Calu3 (cell line): ENCODE measurements at regions not wholly inside any gene's neighbourhood (a gene's known extent, or its start where the extent isn't known, plus 50 kb on each side); places are given as distances from the start of the nearest gene placed in this dataset.

Source experiments
- BruUV-seq: library from RNA; stranded (reverse); fragments of 400-500 nt; replicated peaks from 2 replicates; lab custom pipeline; 2021; lab: Mats Ljungman, UMichigan
- CTCF ChIA-PET: fragments of 300-600 bp; sonication (Branson Sonifier 250); formaldehyde crosslinking; loops from one replicate; lab custom pipeline; 2022; ENCODE audit warnings: antibody characterized with exemption; lab: Charles Lee
- DNase-seq: peaks from one replicate; pipeline ENCODE4 v3.0.0; 2022
- H3K27ac Mint-ChIP-seq: one replicate; pipeline ENCODE4 v1.8.0; 2022; ENCODE audit warnings: mixed read lengths; ENCODE audit not compliant: unreplicated experiment
- H3K27me3 Mint-ChIP-seq: one replicate; pipeline ENCODE4 v1.8.0; 2022; ENCODE audit warnings: mixed read lengths; ENCODE audit not compliant: unreplicated experiment
- H3K36me3 Mint-ChIP-seq: one replicate; pipeline ENCODE4 v1.8.0; 2022; ENCODE audit warnings: mild to moderate bottlenecking, moderate library complexity, mixed read lengths; ENCODE audit not compliant: insufficient read depth, unreplicated experiment
- H3K4me1 Mint-ChIP-seq: one replicate; pipeline ENCODE4 v1.8.0; 2022; ENCODE audit warnings: mild to moderate bottlenecking, low read depth, mixed read lengths; ENCODE audit not compliant: unreplicated experiment
- H3K4me3 Mint-ChIP-seq: one replicate; pipeline ENCODE4 v1.8.0; 2022; ENCODE audit warnings: mild to moderate bottlenecking, low read depth, moderate library complexity, mixed read lengths; ENCODE audit not compliant: unreplicated experiment
- H3K9me3 Mint-ChIP-seq: one replicate; pipeline ENCODE4 v1.8.0; 2022; ENCODE audit warnings: low read depth, mixed read lengths; ENCODE audit not compliant: unreplicated experiment
- CTCF ChIP-seq: fragments of 200-600 bp; IDR thresholded peaks from one replicate; pipeline ENCODE4 v1.8.0; 2022; ENCODE audit warnings: antibody characterized with exemption; ENCODE audit not compliant: unreplicated experiment
- intact Hi-C: fragments of 100-400 bp; cut with micrococcal nuclease; formaldehyde crosslinking; loops from one replicate; pipeline ENCODE4 v1.10.0; 2022; ENCODE audit not compliant: unreplicated experiment

DNA sequence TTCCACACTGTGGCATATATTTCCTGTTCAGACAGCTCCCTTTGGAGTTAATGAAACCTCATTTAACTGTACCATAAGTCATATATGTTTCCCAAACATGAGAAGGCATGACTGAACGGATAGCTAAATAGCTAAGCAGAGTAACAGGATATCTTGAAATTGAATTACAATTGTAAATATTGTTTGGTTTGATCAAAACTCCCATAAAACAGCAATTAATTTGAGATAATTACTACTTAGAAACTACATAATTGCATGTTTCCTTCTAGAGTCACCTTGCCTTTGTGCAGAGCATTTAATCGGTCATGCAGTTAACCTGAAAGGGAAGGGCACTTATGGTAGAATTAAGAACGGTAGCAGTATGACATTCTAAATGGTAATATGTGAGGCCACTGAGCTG, 179.0 kb upstream of the MAP3K7 start:
- intact Hi-C loops = no loop called here
- Mint-ChIP-seq H3K27me3 (no peaks in the 10 kb centered on the region), H3K27ac (no peak overlapping the region), H3K4me1 (no peaks in the 10 kb centered on the region), H3K9me3 (no peaks in the 10 kb centered on the region), H3K36me3 (no peaks in the 10 kb centered on the region), H3K4me3 (no peak overlapping the region)
- no peak for TF ChIP-seq CTCF
- no TSS peak for BruUV-seq
- CTCF ChIA-PET = no interaction called here
- no peak for DNase-seq

DNA sequence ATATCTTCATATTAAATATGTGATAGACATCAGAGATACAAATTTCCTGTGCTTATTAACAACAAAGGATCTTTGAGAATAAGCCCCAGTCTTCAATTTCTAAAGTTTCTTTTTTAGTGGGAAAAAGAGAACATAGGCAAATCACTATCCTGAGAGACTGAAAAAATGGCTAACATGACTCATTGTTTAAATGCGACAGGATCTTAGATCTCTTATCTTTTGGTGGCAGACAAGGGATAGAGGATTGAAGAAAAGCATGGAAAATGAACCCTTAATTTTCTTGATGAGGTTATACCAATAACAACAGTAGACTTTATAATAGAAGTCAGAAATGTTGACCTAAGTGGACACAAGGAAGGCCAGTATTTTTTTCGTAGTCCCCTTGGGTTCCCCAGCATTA, 178.6 kb upstream of the MAP3K7 start:
- no peak for TF ChIP-seq CTCF
- no peaks in the 10 kb centered on the region for H3K4me1 Mint-ChIP-seq
- H3K36me3 Mint-ChIP-seq = no peaks in the 10 kb centered on the region
- H3K4me3 Mint-ChIP-seq = no peak overlapping the region
- H3K27me3 Mint-ChIP-seq = no peaks in the 10 kb centered on the region
- no TSS peak for BruUV-seq
- no peak for DNase-seq
- H3K9me3 Mint-ChIP-seq = no peaks in the 10 kb centered on the region
- CTCF ChIA-PET = no interaction called here
- H3K27ac Mint-ChIP-seq = no peak overlapping the region
- intact Hi-C loops = no loop called here

DNA sequence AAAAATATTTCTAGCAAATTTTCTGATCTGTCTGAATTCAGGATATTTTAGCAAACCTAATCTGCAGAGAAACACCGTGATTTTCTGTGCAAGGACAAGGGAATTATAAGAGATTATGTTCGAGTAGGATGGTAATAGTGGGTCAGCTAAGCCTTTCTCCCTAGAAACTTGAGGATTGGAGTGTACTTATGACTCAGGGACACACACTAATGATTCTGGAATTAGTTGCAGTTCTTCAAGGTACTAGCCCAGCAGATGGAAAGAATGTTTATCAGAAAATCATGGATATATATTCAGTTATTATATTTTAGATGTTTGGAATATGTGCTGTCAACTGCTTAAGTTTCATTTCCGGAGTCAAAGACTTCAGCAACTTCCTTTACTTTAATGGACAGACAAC, 177.1 kb upstream of the MAP3K7 start:
- intact Hi-C loops = no loop called here
- Mint-ChIP-seq H3K27ac (no peak overlapping the region), H3K36me3 (no peaks in the 10 kb centered on the region), H3K9me3 (no peaks in the 10 kb centered on the region), H3K27me3 (no peaks in the 10 kb centered on the region), H3K4me1 (no peaks in the 10 kb centered on the region), H3K4me3 (no peak overlapping the region)
- CTCF ChIA-PET = no interaction called here
- no peak for DNase-seq
- no peak for TF ChIP-seq CTCF
- no TSS peak for BruUV-seq

- no peaks in the 10 kb centered on the region for H3K27me3 Mint-ChIP-seq
- BruUV-seq = no TSS peak
- H3K4me3 Mint-ChIP-seq = no peak overlapping the region
- no peaks in the 10 kb centered on the region for H3K4me1 Mint-ChIP-seq
- no peaks in the 10 kb centered on the region for H3K36me3 Mint-ChIP-seq
- CTCF ChIA-PET = no interaction called here
- TF ChIP-seq CTCF = no peak
- H3K27ac Mint-ChIP-seq = no peak overlapping the region
- intact Hi-C loops = no loop called here
- no peak for DNase-seq
- H3K9me3 Mint-ChIP-seq = no peaks in the 10 kb centered on the region
Measured at GRCh38 chr6:90759664-90760063, 172.8 kb upstream of the MAP3K7 start.
